ENCODE measurements at regions not wholly inside any gene's neighbourhood (a gene's known extent, or its start where the extent isn't known, plus 50 kb on each side); places are given as distances from the start of the nearest gene placed in this dataset.

DNA sequence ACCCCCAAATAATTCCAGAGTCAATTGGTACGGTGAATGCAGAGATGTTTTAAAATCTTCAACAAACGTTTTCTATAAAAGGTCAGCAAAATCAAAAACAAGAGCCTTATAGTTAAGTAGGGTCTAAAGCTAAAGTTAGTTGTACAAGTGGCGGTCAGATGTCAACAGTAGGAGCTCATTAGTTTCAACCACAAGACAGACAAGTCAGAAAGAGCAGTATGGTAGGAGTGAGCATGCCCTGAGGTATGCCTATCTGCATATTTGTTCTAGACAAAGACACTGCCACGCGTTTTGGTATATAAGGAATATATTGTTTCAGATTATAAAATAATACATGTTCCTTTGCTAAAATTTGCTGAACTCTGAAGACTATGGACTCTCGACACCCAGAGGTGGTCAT is 431.5 kb upstream of the KIF2B start:
- no peaks in the 10 kb centered on the region for H3K27me3 Mint-ChIP-seq
- Histone ChIP-seq H3K36me3 (ENCODE audit: insufficient read depth, low read length) (no peaks in the 10 kb centered on the region), H3K4me3 (ENCODE audit: low read length) (no peak overlapping the region), H3K27ac (ENCODE audit: low read depth in 1 of 2, low read length in 2 of 2) (no peak overlapping the region), H3K27me3 (ENCODE audit: control insufficient read depth in 1 of 2, insufficient read depth in 2 of 2, low read length in 2 of 2) (no peaks in the 10 kb centered on the region), H3K4me1 (ENCODE audit: insufficient read depth, low read length) (no peaks in the 10 kb centered on the region), H3K9me3 (ENCODE audit: control insufficient read depth in 1 of 2, insufficient read depth in 1 of 2, low read length in 2 of 2) (no peaks in the 10 kb centered on the region)
- DNase-seq (no peak), ATAC-seq (ENCODE audit: poor library complexity) (no peak)
- peaks cover 8% of the 10 kb centered on the region for H3K9me3 Mint-ChIP-seq
- H3K4me1 Mint-ChIP-seq (ENCODE audit: low read depth) = no peaks in the 10 kb centered on the region
- POLR2A ChIA-PET = no interaction called here
- intact Hi-C loops (cut with DNase I, micrococcal nuclease) = no loop called here
- TF ChIP-seq CTCF (IDR thresholded peaks at IDR 0.05) = no peak
- CTCF ChIA-PET = no interaction called here
- H3K27ac Mint-ChIP-seq = no peak overlapping the region
- H3K36me3 Mint-ChIP-seq (ENCODE audit: low read depth) = no peaks in the 10 kb centered on the region
- no peak overlapping the region for H3K4me3 Mint-ChIP-seq

DNA sequence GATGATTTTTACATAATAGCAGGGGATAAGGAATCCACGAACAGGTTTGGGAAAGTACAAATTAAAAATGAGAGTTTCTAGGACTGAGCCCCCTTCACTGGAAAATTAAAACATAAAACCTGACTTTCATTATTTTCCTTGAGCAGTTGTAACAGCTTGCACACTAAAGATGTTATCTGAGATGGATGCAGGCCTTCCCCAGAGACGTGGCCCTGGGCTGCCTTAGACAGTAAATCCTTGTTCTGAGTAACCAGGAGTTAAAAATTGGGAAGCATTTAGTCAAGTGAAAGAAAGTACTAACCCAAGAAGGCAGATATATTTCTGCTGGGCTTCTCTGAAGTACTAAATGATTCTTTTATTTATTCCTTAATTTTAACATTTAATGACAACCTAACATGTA is 432.2 kb upstream of the KIF2B start:
- Histone ChIP-seq H3K27ac (ENCODE audit: low read depth in 1 of 2, low read length in 2 of 2) (no peak overlapping the region), H3K4me1 (ENCODE audit: insufficient read depth, low read length) (no peaks in the 10 kb centered on the region), H3K27me3 (ENCODE audit: control insufficient read depth in 1 of 2, insufficient read depth in 2 of 2, low read length in 2 of 2) (no peaks in the 10 kb centered on the region), H3K36me3 (ENCODE audit: insufficient read depth, low read length) (no peaks in the 10 kb centered on the region), H3K4me3 (ENCODE audit: low read length) (no peak overlapping the region), H3K9me3 (ENCODE audit: control insufficient read depth in 1 of 2, insufficient read depth in 1 of 2, low read length in 2 of 2) (no peaks in the 10 kb centered on the region)
- no peaks in the 10 kb centered on the region for H3K27me3 Mint-ChIP-seq
- peaks cover 8% of the 10 kb centered on the region for H3K9me3 Mint-ChIP-seq
- ChIA-PET CTCF (no interaction called here), POLR2A (no interaction called here)
- no peak for TF ChIP-seq CTCF (IDR thresholded peaks at IDR 0.05)
- no peaks in the 10 kb centered on the region for H3K36me3 Mint-ChIP-seq (ENCODE audit: low read depth)
- H3K4me3 Mint-ChIP-seq = no peak overlapping the region
- H3K27ac Mint-ChIP-seq = no peak overlapping the region
- no peaks in the 10 kb centered on the region for H3K4me1 Mint-ChIP-seq (ENCODE audit: low read depth)
- ATAC-seq (ENCODE audit: poor library complexity) (no peak), DNase-seq (no peak)
- intact Hi-C loops (cut with DNase I, micrococcal nuclease) = no loop called here

DNA sequence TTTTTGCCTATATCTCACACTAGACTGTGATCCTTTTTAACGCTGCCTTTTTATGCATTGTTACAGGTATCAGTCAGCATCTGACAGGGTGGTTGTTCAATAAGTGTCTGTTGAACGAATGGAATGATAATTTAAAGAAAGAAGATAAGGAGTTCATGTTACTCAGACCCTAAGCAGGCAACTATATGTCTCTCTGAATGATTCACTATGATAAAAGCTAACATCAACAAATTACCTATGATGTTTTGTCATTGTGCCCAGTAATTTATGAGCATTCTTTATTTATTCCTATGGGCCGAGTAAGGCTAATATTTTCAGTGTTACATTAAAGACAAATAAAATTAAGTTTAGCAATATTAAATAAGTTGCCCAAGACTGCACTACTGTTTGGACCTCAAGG is 435.0 kb upstream of the KIF2B start:
- Mint-ChIP-seq H3K4me1 (ENCODE audit: low read depth) (no peaks in the 10 kb centered on the region), H3K4me3 (no peak overlapping the region), H3K36me3 (ENCODE audit: low read depth) (no peaks in the 10 kb centered on the region), H3K27ac (no peak overlapping the region), H3K27me3 (no peaks in the 10 kb centered on the region), H3K9me3 (peaks cover 8% of the 10 kb centered on the region)
- no peaks in the 10 kb centered on the region for H3K9me3 ChIP-seq (ENCODE audit: control insufficient read depth in 1 of 2, insufficient read depth in 1 of 2, low read length in 2 of 2)
- intact Hi-C loops (cut with DNase I, micrococcal nuclease) = no loop called here
- no peak overlapping the region for H3K4me3 ChIP-seq (ENCODE audit: low read length)
- POLR2A ChIA-PET = no interaction called here
- no peaks in the 10 kb centered on the region for H3K36me3 ChIP-seq (ENCODE audit: insufficient read depth, low read length)
- H3K27ac ChIP-seq (ENCODE audit: low read depth in 1 of 2, low read length in 2 of 2) = no peak overlapping the region
- DNase-seq (no peak), ATAC-seq (ENCODE audit: poor library complexity) (no peak)
- no peak for TF ChIP-seq CTCF (IDR thresholded peaks at IDR 0.05)
- no peaks in the 10 kb centered on the region for H3K4me1 ChIP-seq (ENCODE audit: insufficient read depth, low read length)
- no peaks in the 10 kb centered on the region for H3K27me3 ChIP-seq (ENCODE audit: control insufficient read depth in 1 of 2, insufficient read depth in 2 of 2, low read length in 2 of 2)
- CTCF ChIA-PET = no interaction called here
